Stimulated activated naive CD8-positive, alpha-beta T cell treated with anti-CD3 and anti-CD28 coated beads, Interleukin-15, Interleukin-2, amounts not matched to agents 100 ng/mL and 50 ng/mL, for 24 hours (primary cell): ENCODE measurements at regions not wholly inside any gene's neighbourhood (a gene's known extent, or its start where the extent isn't known, plus 50 kb on each side); places are given as distances from the start of the nearest gene placed in this dataset.

ENCODE experiments used
- H3K27ac Mint-ChIP-seq: one replicate; pipeline ENCODE4 v1.8.0; 2021; ENCODE audit warnings: mild to moderate bottlenecking, mixed read lengths
- H3K27me3 Mint-ChIP-seq: one replicate; pipeline ENCODE4 v1.8.0; 2021; ENCODE audit warnings: mixed read lengths
- H3K36me3 Mint-ChIP-seq: one replicate; pipeline ENCODE4 v1.8.0; 2021; ENCODE audit warnings: low read depth, mixed read lengths
- H3K4me1 Mint-ChIP-seq: one replicate; pipeline ENCODE4 v1.8.0; 2021; ENCODE audit warnings: low read depth, mixed read lengths
- H3K4me3 Mint-ChIP-seq: one replicate; pipeline ENCODE4 v1.8.0; 2021; ENCODE audit warnings: mild to moderate bottlenecking, mixed read lengths
- H3K9me3 Mint-ChIP-seq: one replicate; pipeline ENCODE4 v1.8.0; 2021; ENCODE audit warnings: mixed read lengths

DNA sequence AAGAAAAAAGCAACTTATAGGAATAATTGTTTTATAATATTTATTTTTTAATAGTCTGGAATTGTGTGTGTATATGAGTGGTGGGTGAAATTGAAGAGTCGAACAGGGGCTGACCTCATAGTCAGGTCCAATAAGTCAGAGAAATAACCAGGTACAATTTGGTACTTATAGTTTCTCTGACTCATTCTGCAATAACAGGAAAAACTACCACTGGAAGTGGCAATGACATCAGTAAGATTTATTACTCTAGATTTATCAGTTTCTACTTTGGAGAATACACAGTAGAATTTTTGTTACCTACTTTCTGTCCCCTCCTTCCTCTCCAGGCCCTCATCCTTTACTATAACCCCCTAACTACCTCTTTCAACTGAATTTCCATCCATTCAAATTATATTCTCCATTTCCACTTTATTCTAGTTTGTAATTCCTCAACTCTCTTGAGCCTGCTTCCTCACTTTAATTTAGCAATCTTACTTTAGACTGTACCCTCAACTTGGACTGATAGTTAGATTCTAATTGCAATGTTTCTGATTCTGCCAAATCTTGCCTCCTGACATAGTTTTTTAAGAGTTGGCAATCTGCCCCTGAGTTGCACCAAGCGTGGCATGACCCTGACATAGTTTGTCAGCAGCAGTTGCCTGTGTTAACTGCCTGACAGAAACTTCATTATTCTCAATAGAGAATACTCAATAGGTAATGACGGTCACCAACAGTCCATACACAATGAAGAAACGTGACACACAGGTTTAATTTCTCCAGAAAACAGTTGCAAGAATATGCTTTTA, 475.3 kb upstream of the RIOK2 start:
- Mint-ChIP-seq H3K36me3 (no peaks in the 10 kb centered on the region), H3K27ac (no peak overlapping the region), H3K4me1 (no peaks in the 10 kb centered on the region), H3K9me3 (peaks cover 3% of the 10 kb centered on the region), H3K4me3 (no peak overlapping the region), H3K27me3 (no peaks in the 10 kb centered on the region)

- H3K4me1 Mint-ChIP-seq = no peaks in the 10 kb centered on the region
- no peak overlapping the region for H3K27ac Mint-ChIP-seq
- H3K36me3 Mint-ChIP-seq = no peaks in the 10 kb centered on the region
- peaks cover 3% of the 10 kb centered on the region for H3K9me3 Mint-ChIP-seq
- no peaks in the 10 kb centered on the region for H3K27me3 Mint-ChIP-seq
- no peak overlapping the region for H3K4me3 Mint-ChIP-seq
These were observed 483.7 kb upstream of the RIOK2 start for GRCh38 chr5:97666783-97667182.

GRCh38 chr5:97670447-97670846, 487.4 kb upstream of the RIOK2 start:
- Mint-ChIP-seq H3K27ac (no peak overlapping the region), H3K27me3 (no peaks in the 10 kb centered on the region), H3K4me1 (no peaks in the 10 kb centered on the region), H3K9me3 (no peaks in the 10 kb centered on the region), H3K36me3 (no peaks in the 10 kb centered on the region), H3K4me3 (no peak overlapping the region)

GRCh38 chr5:97676608-97677007, 493.6 kb upstream of the RIOK2 start:
- no peaks in the 10 kb centered on the region for H3K4me1 Mint-ChIP-seq
- no peak overlapping the region for H3K4me3 Mint-ChIP-seq
- no peaks in the 10 kb centered on the region for H3K9me3 Mint-ChIP-seq
- H3K27ac Mint-ChIP-seq = no peak overlapping the region
- no peaks in the 10 kb centered on the region for H3K27me3 Mint-ChIP-seq
- no peaks in the 10 kb centered on the region for H3K36me3 Mint-ChIP-seq

DNA sequence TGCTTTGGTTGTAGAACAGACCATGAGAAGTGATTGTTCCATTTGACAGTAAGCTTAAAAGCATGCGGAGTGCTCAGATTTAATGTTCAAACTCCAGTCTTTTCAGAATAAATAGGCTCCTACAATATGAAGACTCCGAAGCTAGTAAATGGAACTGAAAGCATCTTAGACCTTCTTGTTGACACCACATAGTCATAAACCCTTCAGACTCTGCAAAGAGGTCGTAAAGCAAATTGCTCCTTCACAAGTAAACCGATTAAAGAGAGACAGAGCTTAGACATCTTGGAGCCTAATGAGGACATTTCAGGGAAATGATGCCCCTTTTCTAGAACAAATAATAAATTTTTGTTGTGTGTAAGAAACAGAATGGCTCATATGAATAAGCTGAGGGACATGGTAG, 511.0 kb upstream of the RIOK2 start:
- H3K27ac Mint-ChIP-seq = no peak overlapping the region
- no peaks in the 10 kb centered on the region for H3K4me1 Mint-ChIP-seq
- no peak overlapping the region for H3K4me3 Mint-ChIP-seq

DNA sequence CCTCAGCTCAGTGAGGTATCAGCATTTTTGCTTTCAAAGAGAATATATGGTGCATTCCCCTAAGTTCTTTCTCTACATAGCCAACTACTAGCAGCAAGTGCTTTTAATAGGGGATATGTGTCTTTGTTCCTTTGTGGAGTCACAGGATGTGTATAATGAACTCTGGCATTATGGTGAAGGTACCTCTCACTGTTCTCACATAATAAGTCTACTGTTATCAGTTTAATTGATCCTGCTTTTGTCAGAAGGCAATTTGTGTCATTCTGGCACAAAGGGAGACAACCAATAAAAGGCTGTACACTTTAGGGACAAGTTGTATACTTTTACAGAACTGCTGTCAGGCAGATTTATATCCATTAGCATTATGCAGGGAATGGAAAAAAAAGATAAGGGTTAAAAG, 531.4 kb upstream of the RIOK2 start:
- Mint-ChIP-seq H3K4me1 (no peaks in the 10 kb centered on the region), H3K36me3 (no peaks in the 10 kb centered on the region), H3K27me3 (no peaks in the 10 kb centered on the region), H3K27ac (no peak overlapping the region), H3K9me3 (no peaks in the 10 kb centered on the region), H3K4me3 (no peak overlapping the region)

More for the DNA sequence above, 511.0 kb upstream of the RIOK2 start:
- Mint-ChIP-seq H3K36me3 (no peaks in the 10 kb centered on the region), H3K9me3 (no peaks in the 10 kb centered on the region), H3K27me3 (no peaks in the 10 kb centered on the region)

- H3K9me3 Mint-ChIP-seq = peaks cover 7% of the 10 kb centered on the region
- H3K27me3 Mint-ChIP-seq = no peaks in the 10 kb centered on the region
- H3K36me3 Mint-ChIP-seq = no peaks in the 10 kb centered on the region
- H3K27ac Mint-ChIP-seq = no peak overlapping the region
- no peaks in the 10 kb centered on the region for H3K4me1 Mint-ChIP-seq
- H3K4me3 Mint-ChIP-seq = no peak overlapping the region
These were observed 543.1 kb upstream of the RIOK2 start for GRCh38 chr5:97726106-97726505.

GRCh38 chr5:97728920-97729319, 545.9 kb upstream of the RIOK2 start:
- H3K4me3 Mint-ChIP-seq = no peak overlapping the region
- H3K9me3 Mint-ChIP-seq = peaks cover 7% of the 10 kb centered on the region
- no peaks in the 10 kb centered on the region for H3K27me3 Mint-ChIP-seq
- H3K4me1 Mint-ChIP-seq = no peaks in the 10 kb centered on the region
- H3K36me3 Mint-ChIP-seq = no peaks in the 10 kb centered on the region
- H3K27ac Mint-ChIP-seq = no peak overlapping the region

DNA sequence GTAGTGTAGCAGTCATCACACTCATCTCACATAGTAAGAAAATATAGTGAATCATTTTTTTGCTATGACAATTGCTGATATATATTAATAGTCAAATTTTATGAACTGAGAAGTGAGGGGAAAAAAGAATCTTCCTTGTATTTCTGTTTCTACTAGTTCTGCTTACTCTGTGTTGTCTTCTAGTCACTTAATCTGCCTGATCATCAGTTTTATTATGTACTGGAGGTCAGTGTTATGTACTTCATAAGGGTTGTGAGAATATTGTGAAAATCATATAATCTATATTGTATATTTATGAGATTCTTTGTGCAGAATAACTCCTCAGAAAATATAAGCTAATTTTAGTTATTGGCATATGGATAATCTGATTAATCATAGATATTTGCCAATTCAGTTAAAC, 546.9 kb upstream of the RIOK2 start:
- Mint-ChIP-seq H3K9me3 (peaks cover 3% of the 10 kb centered on the region), H3K4me3 (no peak overlapping the region), H3K27ac (no peak overlapping the region), H3K27me3 (no peaks in the 10 kb centered on the region), H3K36me3 (no peaks in the 10 kb centered on the region), H3K4me1 (no peaks in the 10 kb centered on the region)

DNA sequence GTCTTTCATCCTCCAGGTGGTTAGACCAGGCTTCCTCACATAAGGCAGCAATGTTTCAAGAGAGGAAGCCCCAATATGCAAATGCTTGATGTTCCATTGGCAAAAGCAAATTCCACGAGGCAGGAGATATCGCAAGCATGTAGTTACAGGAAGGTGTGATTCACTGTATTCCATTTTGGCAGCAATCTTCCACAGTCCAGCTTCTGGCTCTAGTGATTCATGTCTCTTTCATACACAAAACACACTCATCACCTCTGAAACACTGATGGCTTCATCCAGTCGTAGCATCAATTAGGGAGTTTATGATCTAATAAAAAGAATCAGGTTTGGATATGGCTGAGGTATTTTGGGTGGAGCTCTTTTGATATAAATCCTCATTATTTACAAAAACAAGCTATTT, 552.2 kb upstream of the RIOK2 start:
- no peaks in the 10 kb centered on the region for H3K27me3 Mint-ChIP-seq
- no peaks in the 10 kb centered on the region for H3K36me3 Mint-ChIP-seq
- no peaks in the 10 kb centered on the region for H3K4me1 Mint-ChIP-seq
- H3K9me3 Mint-ChIP-seq = no peaks in the 10 kb centered on the region
- H3K4me3 Mint-ChIP-seq = no peak overlapping the region
- no peak overlapping the region for H3K27ac Mint-ChIP-seq

GRCh38 chr5:97737608-97738007, 554.6 kb upstream of the RIOK2 start:
- no peak overlapping the region for H3K4me3 Mint-ChIP-seq
- H3K4me1 Mint-ChIP-seq = no peaks in the 10 kb centered on the region
- no peak overlapping the region for H3K27ac Mint-ChIP-seq
- no peaks in the 10 kb centered on the region for H3K36me3 Mint-ChIP-seq
- no peaks in the 10 kb centered on the region for H3K9me3 Mint-ChIP-seq
- no peaks in the 10 kb centered on the region for H3K27me3 Mint-ChIP-seq

GRCh38 chr5:97745817-97746216, 562.8 kb upstream of the RIOK2 start:
- Mint-ChIP-seq H3K4me3 (no peak overlapping the region), H3K4me1 (no peaks in the 10 kb centered on the region), H3K9me3 (peaks cover 6% of the 10 kb centered on the region), H3K36me3 (no peaks in the 10 kb centered on the region), H3K27ac (no peak overlapping the region), H3K27me3 (no peaks in the 10 kb centered on the region)

DNA sequence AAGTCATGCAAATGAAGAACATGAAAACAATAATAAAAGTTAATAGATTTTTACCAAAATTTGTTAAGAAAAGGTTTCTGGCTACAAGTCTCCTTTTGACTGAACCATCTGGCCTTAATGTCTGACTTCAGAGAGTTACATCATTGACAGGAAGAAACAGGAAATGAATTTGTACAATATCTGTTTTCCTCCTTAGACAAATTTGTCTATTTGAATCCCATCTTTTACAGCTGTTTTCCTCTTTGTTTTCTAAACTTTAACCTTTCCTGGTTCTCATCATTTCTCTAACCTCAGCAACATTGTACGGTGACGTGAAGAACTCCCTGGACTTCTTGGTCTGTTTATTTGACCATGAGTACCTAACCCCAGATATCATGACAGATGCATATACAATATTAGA, 567.5 kb upstream of the RIOK2 start:
- no peak overlapping the region for H3K4me3 Mint-ChIP-seq
- peaks cover 5% of the 10 kb centered on the region for H3K9me3 Mint-ChIP-seq
- H3K27ac Mint-ChIP-seq = no peak overlapping the region
- H3K4me1 Mint-ChIP-seq = no peaks in the 10 kb centered on the region
- H3K27me3 Mint-ChIP-seq = no peaks in the 10 kb centered on the region
- no peaks in the 10 kb centered on the region for H3K36me3 Mint-ChIP-seq

DNA sequence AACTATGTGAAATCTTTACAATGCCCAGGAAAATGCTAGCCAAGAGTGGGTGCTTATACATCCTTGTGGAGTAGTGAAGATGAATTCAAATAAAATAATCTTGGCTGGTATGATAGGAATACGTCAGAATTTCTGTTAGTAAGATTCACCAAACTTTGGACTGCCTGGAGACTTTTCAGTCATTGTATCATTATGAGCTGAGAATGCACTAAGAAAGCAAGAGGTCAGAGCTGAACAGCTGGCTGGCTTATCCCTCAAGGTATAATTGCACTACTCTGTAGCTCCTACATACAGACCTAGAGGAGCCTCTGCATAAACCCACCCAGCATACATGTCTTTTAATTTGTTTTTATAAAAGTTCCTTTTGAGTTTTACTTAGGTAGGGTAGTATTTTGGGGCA, 568.5 kb upstream of the RIOK2 start:
- Mint-ChIP-seq H3K9me3 (no peaks in the 10 kb centered on the region), H3K27me3 (no peaks in the 10 kb centered on the region), H3K4me1 (no peaks in the 10 kb centered on the region), H3K27ac (no peak overlapping the region), H3K4me3 (no peak overlapping the region), H3K36me3 (no peaks in the 10 kb centered on the region)

DNA sequence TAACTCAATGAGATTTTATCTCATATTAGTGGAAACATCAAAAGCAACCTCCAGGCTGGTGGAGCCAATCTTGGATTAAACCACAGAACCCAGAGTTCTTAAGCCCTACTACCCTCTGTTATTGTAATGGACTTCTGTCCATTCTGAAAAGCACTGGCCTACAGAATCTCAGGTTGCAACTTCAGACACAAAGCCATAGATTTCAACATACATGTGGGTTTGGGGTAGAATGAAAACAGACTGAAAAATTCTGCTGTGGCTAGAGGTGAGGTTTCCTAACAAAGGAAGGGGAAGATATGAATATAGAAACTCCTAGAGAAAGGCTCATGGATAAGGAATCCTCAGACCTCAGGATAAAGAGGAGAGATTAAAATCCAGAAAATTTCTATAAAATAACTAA, 569.8 kb upstream of the RIOK2 start:
- H3K4me3 Mint-ChIP-seq = no peak overlapping the region
- H3K27me3 Mint-ChIP-seq = no peaks in the 10 kb centered on the region
- H3K36me3 Mint-ChIP-seq = no peaks in the 10 kb centered on the region
- H3K4me1 Mint-ChIP-seq = no peaks in the 10 kb centered on the region
- no peak overlapping the region for H3K27ac Mint-ChIP-seq
- H3K9me3 Mint-ChIP-seq = no peaks in the 10 kb centered on the region

DNA sequence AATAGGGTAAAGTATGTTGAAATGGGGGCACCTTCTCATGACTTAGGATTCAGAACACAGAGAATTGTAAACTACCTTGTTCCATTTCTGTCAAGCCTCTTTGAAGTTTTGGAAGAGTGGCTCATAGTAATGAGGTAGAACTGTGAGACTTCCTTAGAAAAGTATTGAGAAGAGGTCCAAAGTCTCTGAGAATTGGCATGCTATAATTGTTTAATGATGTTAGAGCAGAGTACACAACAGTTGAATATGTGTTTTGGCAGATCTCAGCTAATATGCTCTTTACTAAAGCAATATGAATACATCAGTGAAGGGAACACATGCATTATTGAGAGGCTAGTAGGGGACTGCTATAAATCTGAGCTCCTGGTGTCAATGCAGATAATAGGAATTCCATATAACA, 579.4 kb upstream of the RIOK2 start:
- H3K4me1 Mint-ChIP-seq = no peaks in the 10 kb centered on the region
- H3K36me3 Mint-ChIP-seq = no peaks in the 10 kb centered on the region
- no peaks in the 10 kb centered on the region for H3K9me3 Mint-ChIP-seq
- no peaks in the 10 kb centered on the region for H3K27me3 Mint-ChIP-seq
- H3K4me3 Mint-ChIP-seq = no peak overlapping the region
- H3K27ac Mint-ChIP-seq = no peak overlapping the region
